Liver (tissue), 3 donors: ENCODE measurements at regions not wholly inside any gene's neighbourhood (a gene's known extent, or its start where the extent isn't known, plus 50 kb on each side); places are given as distances from the start of the nearest gene placed in this dataset.

Experiments
- ATF3 ChIP-seq: IDR thresholded peaks from 2 replicates; pipeline ENCODE4 v1.6.1; 2016; ENCODE audit warnings: antibody characterized with exemption
- CTCF ChIP-seq: fragments of 150-350 bp; IDR thresholded peaks from 2 replicates; pipeline ENCODE4 v1.5.1; 2017; ENCODE audit warnings: improper control_type of control experiment, low read depth, low read length; ENCODE audit not compliant: missing input control
- FOXA1 ChIP-seq: IDR thresholded peaks from 2 replicates; pipeline ENCODE4 v1.6.1; 2016; ENCODE audit warnings: antibody characterized with exemption
- JUND ChIP-seq, 2 donors: IDR thresholded peaks; 2 replicates each; pipeline ENCODE4 v1.6.1; 2016; ENCODE audit warnings: antibody characterized with exemption in 2 of 2
- MAX ChIP-seq: IDR thresholded peaks from 2 replicates; pipeline ENCODE4 v1.6.1; 2016; ENCODE audit warnings: antibody characterized with exemption
- REST ChIP-seq: IDR thresholded peaks from 2 replicates; pipeline ENCODE4 v1.6.1; 2016; ENCODE audit warnings: antibody characterized with exemption, mild to moderate bottlenecking
- SP1 ChIP-seq: IDR thresholded peaks from 2 replicates; pipeline ENCODE4 v1.6.1; 2018; ENCODE audit warnings: antibody characterized with exemption, mild to moderate bottlenecking
- TAF1 ChIP-seq: conservative IDR thresholded peaks from 2 replicates; pipeline ENCODE4 v1.6.1; 2016; ENCODE audit warnings: antibody characterized with exemption, mild to moderate bottlenecking
- YY1 ChIP-seq: IDR thresholded peaks from 2 replicates; pipeline ENCODE4 v1.6.1; 2016; ENCODE audit warnings: antibody characterized with exemption, mild to moderate bottlenecking
- donor health status: healthy.
- donor health status: healthy.

- TF ChIP-seq CTCF, result no peak
- peak; percentile 83 for TF ChIP-seq ATF3
- no peak for TF ChIP-seq JUND (IDR thresholded peaks at IDR 0.05)
- TF ChIP-seq FOXA1, result no peak
- no peak for TF ChIP-seq MAX
- TF ChIP-seq SP1, result no peak
- peak; percentile 100 for TF ChIP-seq REST
- no peak for TF ChIP-seq TAF1
- no peak for TF ChIP-seq YY1
Measured at GRCh38 chr1:112172294-112172882, 182.9 kb upstream of the KCND3 start.
